ENCODE measurements at regions not wholly inside any gene's neighbourhood (a gene's known extent, or its start where the extent isn't known, plus 50 kb on each side); places are given as distances from the start of the nearest gene placed in this dataset.
A peak's percentile ranks its signal among the peaks of the same experiment; 100 is the strongest.
"Not testable (repeated sequence)": the region's sequence is repeated elsewhere in the genome, so short reads cannot be mapped to it uniquely, and the experiment has no call there.

- TF ChIP-seq CTCF (IDR thresholded peaks at IDR 0.05), result no peak
- intact Hi-C loops (cut with DNase I), result no loop called here
Observed at GRCh38 chr10:120212275-120212674, 244.8 kb upstream of the PLPP4 start.

GRCh38 chr10:120213283-120213682 is 243.7 kb upstream of the PLPP4 start:
- H3K4me1 ChIP-seq; intact Hi-C loops (cut with DNase I); H3K9me3 ChIP-seq; H3K27me3 ChIP-seq; ATAC-seq; DNase-seq; H3K4me3 ChIP-seq; H3K36me3 ChIP-seq; H3K27ac ChIP-seq: not testable (repeated sequence)
- WGBS, 2 donors, result 83 to 85% methylated on average over 2 of the region's 2 CpGs

More at GRCh38 chr10:120212275-120212674, 244.8 kb upstream of the PLPP4 start:
- no peak for DNase-seq
- WGBS, 2 donors, result 89 to 92% methylated on average over 2 of the region's 2 CpGs
- Histone ChIP-seq H3K4me3 (no peak overlapping the region), H3K36me3 (no peaks in the 10 kb centered on the region), H3K27me3 (no peaks in the 10 kb centered on the region), H3K4me1 (no peaks in the 10 kb centered on the region), H3K9me3 (peaks cover 0 to 7% (median 0%) of the 10 kb centered on the region in 11 donors), H3K27ac (no peak overlapping the region)
- ATAC-seq, result no peak

DNA sequence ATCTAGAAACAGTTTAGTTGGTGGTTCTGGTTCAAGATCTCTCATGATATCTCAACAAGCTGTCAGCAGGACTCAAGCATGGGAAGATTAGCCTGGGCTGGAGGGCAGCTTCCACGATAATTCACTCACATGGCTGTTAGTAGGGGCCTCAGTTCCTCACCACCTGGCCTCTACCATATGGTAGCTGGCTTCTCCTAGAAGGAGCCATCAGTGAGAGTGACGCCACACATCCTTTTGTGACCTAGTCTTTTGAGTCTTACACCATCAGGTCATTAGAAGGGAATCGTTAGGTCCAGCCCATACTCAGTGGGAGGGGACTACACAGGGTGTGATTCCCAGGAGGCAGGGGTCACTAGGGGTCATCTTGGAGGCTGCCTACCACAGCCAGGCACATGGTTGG is 239.3 kb upstream of the PLPP4 start:
- H3K27me3 ChIP-seq, result no peaks in the 10 kb centered on the region
- no peak for DNase-seq
- H3K9me3 ChIP-seq, result peaks cover 0 to 9% (median 0%) of the 10 kb centered on the region in 11 donors
- no peak for TF ChIP-seq CTCF (IDR thresholded peaks at IDR 0.05)
- no peaks in the 10 kb centered on the region for H3K36me3 ChIP-seq
- H3K4me1 ChIP-seq, result no peaks in the 10 kb centered on the region
- no peak for ATAC-seq
- no peak overlapping the region for H3K27ac ChIP-seq
- WGBS, 2 donors, result 32 to 35% methylated on average over 3 of the region's 3 CpGs
- intact Hi-C loops (cut with DNase I), result no loop called here
- no peak overlapping the region for H3K4me3 ChIP-seq

DNA sequence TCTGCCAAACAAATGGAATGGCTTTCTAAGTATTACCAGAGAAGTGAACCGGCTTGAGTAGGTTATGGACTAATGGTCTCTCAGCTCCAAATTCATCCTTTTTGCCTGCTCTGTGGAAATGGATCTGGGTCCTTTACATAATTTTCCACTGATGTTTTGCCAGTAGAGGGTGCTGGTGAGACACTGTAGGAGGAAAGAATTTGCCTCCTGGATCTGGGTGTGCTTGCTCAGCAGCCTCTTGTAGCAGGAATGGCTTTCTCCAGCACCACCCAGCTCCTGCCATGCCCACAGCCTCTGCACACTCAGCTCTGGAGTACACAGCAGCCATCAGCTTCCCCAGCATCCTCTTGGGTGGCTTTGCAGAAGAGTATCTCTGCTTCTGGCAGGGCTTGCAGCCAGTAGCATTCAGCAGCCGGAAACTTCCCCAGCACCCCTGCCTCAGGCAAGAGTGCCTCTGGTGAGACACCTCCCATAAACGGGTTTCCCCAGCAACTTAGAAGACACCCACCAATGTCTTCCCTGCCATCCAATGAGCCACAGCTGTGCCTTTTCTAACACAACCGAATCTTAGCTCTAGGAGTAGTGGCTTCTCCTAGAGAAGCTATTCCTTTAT is 235.0 kb upstream of the PLPP4 start:
- intact Hi-C loops (cut with DNase I), result no loop called here
- Histone ChIP-seq H3K36me3 (no peaks in the 10 kb centered on the region), H3K27ac (no peak overlapping the region), H3K4me1 (no peaks in the 10 kb centered on the region), H3K9me3 (peaks cover 0 to 11% (median 0%) of the 10 kb centered on the region in 11 donors), H3K27me3 (no peaks in the 10 kb centered on the region), H3K4me3 (no peak overlapping the region)
- 56% methylated on average over 4 of the region's 4 CpGs for WGBS, 2 donors
- TF ChIP-seq CTCF (IDR thresholded peaks at IDR 0.05), result peak in 2 of 9 donors; percentile 22 to 44
- ATAC-seq (no peak), DNase-seq (no peak)

DNA sequence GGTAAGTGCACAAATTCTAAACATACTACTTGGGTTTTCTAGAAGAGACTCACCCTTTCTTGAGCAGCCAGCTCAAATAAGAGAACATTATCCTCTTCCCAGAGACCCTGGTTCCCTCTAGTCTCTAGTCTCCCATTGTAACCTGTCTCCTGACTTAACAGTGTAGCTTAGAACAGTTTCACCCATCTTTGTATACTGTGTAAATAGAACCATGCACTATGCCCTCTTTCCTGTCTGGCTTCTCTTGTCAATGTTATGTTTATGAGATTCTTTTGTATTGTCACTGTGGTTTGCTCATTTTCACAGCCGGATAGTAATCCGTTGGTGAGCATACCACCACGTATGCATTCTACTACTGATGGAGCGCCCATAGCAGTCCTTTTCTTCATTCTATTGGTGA is 227.4 kb upstream of the PLPP4 start:
- no peak overlapping the region for H3K4me3 ChIP-seq
- H3K9me3 ChIP-seq, result peaks cover 0 to 15% (median 0%) of the 10 kb centered on the region in 11 donors
- intact Hi-C loops (cut with DNase I), result no loop called here
- H3K36me3 ChIP-seq, result no peaks in the 10 kb centered on the region
- no peak overlapping the region for H3K27ac ChIP-seq
- H3K4me1 ChIP-seq, result no peaks in the 10 kb centered on the region
- ATAC-seq, result no peak
- no peak for DNase-seq
- no peaks in the 10 kb centered on the region for H3K27me3 ChIP-seq
- 90 to 91% methylated on average over 4 of the region's 4 CpGs for WGBS, 2 donors
- no peak for TF ChIP-seq CTCF (IDR thresholded peaks at IDR 0.05)

GRCh38 chr10:120239695-120240094 is 217.3 kb upstream of the PLPP4 start:
- H3K4me1 ChIP-seq; H3K27me3 ChIP-seq; DNase-seq; intact Hi-C loops (cut with DNase I); H3K4me3 ChIP-seq; H3K9me3 ChIP-seq; ATAC-seq; H3K27ac ChIP-seq; H3K36me3 ChIP-seq: not testable (repeated sequence)
- WGBS, 2 donors, result 57 to 64% methylated on average over 9 to 12 of the region's 12 CpGs
